HG03457 (cell line): ENCODE measurements at regions not wholly inside any gene's neighbourhood (a gene's known extent, or its start where the extent isn't known, plus 50 kb on each side); places are given as distances from the start of the nearest gene placed in this dataset.
"Not testable (repeated sequence)": the region's sequence is repeated elsewhere in the genome, so short reads cannot be mapped to it uniquely, and the experiment has no call there.

Source experiments
- ATAC-seq: cut with Tn5 transposase; IDR thresholded peaks from one replicate; pipeline ENCODE4 v1.9.1; 2021; ENCODE audit warnings: moderate number of reproducible peaks; ENCODE audit not compliant: unreplicated experiment

- ATAC-seq, result no peak
Measured at GRCh38 chr2:76178610-76179009, 467.9 kb upstream of the GCFC2 start.

DNA sequence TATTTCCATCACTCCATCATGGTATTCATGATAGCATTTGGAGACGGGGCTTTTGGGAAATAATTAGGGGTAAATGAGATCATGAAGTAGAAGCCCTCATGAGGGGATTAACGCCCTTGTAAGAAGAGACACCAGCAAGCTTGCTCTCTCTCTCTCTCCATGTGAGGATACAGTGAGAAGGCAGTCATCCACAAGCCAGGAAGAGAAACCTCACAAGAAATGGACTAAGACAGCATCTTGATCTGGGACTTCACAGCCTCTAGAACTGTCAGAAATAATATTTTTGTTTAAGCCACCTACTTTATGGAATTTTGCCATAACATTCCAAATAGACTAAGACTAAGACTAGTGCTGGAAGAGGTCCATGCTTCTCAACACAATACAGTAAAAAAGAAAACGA is 464.6 kb upstream of the GCFC2 start:
- ATAC-seq, result no peak

GRCh38 chr2:76174505-76174904 is 463.8 kb upstream of the GCFC2 start:
- no peak for ATAC-seq

DNA sequence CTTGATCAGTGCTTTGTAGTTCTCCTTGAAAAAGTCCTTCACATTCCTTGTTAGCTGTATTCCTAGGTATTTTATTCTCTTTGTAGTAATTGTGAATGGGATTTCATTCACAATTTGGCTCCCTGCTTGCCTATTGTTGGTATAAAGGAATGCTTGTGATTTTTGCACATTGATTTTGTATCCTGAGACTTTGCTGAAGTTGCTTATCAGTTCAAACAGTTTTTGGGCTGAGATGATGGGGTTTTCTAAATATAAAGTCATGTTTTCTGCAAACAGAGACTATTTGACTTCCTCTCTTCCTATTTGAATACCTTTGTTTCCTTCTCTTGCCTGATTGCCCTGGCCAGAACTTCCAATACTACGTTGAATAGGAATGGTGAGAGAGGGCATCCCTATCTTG is 462.5 kb upstream of the GCFC2 start:
- ATAC-seq, result not testable (repeated sequence)

GRCh38 chr2:76172154-76172595 is 461.5 kb upstream of the GCFC2 start:
- ATAC-seq, result not testable (repeated sequence)

DNA sequence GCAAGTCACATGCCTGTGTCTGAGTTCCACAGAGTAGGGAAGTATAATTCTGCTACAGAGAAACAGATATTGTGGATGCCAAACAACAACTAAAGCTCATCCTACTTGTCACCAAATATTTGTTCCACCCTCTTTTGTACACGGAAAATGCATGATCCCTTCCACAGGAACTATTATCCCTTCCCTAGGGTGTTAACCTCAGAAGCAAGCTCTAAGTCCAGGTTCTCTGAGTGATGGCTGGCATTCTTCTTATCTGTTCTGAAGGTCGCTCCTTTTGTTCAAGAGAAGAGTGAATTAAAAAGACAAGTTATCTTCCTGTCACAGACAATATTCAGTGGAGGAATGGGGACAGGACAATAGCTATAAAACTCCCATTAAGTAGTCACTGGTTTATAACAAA is 460.1 kb upstream of the GCFC2 start:
- no peak for ATAC-seq

GRCh38 chr2:76170009-76170384 is 459.3 kb upstream of the GCFC2 start:
- ATAC-seq, result no peak

DNA sequence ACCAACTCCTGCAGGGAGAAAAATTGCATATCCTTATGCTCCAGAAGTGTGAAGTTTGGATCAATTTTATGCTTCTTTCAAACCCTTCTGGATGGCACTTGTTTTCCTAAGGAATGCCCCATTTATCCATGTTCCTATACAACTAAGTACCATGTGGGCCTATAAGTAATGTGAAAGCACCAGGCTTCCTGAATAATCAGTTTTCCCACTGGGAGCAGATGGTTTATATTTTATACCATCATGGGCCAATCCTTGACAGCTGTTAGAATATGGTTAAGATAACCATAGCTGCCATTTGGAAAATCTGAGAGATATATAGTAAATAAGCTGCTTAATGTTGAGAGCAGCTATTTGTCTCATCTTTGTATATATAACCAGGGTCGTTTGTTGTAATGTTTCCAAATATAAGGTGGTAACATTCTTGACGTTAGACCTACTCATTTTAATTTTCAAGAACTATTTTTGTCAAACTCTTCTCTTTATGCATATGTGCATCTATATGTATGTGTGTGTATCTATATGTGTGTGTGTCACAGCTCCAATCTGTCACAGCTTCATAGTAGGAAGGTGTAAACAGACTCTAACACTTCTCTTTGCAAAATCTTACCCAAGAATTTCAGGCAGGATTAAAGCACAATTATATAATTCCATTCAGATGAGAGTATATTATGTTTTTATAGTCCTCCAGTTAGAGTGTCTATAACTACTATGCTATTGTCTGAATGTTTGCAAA is 458.7 kb upstream of the GCFC2 start:
- no peak for ATAC-seq

DNA sequence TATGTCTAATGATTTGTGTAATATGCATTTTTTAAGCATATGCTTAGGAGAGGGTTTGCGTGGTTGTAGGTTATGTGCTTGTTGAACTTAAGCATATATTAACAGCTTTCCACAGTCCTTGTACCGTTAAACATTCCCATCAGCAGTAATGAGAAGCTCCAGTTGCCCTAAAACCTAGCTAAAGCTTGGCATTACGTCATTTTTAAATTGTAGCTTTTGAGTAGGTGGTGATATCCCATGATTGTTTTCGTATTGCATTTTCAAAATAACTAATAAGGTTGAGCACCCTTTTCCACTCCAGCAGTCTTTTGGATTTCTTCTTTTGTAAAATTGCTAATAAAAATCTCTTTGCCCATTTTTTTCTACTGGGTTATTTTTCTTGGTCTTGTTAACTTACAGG is 453.1 kb upstream of the GCFC2 start:
- ATAC-seq, result no peak

GRCh38 chr2:76160670-76161069 is 450.0 kb upstream of the GCFC2 start:
- ATAC-seq, result no peak

GRCh38 chr2:76159042-76159648 is 448.4 kb upstream of the GCFC2 start:
- ATAC-seq, result no peak

DNA sequence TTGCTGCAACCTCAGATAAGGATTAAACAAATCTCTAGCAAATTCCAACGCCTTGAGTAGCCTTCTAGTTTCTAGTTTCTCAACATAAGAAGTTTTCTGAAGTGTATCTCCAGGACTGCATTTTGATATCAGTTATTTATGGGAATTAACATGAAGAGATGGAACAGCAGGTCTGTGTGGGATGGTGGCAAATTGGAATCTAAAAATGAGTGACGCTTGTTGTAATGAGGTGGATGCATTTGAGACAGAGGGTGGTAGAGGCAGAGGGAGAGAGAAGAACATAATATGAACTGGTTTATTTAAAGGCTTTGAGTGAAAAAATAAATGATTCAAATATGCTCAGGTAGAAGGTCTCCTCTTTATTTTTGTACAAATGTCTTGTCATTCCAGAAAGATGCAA is 446.8 kb upstream of the GCFC2 start:
- no peak for ATAC-seq

GRCh38 chr2:76154981-76155380 is 444.3 kb upstream of the GCFC2 start:
- ATAC-seq, result no peak

DNA sequence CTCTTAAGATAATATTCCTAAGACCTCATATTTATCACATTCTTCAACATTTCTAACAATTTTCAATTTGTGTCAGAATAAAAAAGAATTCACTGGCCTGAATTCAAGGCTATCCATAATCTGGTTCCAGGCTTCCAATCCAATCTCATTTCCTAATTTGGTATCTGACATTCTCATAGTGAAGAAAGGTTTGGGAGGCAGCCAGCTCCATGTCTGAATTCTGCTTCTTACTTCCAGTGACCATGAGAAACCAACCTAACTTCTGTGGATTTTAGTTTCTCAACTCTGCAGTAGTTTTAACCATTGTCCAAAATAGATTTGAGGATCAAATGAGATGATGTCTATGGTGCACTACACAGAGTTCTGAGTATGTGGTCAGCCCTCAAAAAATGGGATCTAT is 439.1 kb upstream of the GCFC2 start:
- ATAC-seq, result no peak

- not testable (repeated sequence) for ATAC-seq
Measured at GRCh38 chr2:76139303-76139702, 428.6 kb upstream of the GCFC2 start.

GRCh38 chr2:76128622-76129021 is 417.9 kb upstream of the GCFC2 start:
- no peak for ATAC-seq

GRCh38 chr2:76120176-76120575 is 409.5 kb upstream of the GCFC2 start:
- no peak for ATAC-seq

- no peak for ATAC-seq
Measured at GRCh38 chr2:76089683-76090082, 379.0 kb upstream of the GCFC2 start.

GRCh38 chr2:76083248-76083647 is 372.5 kb upstream of the GCFC2 start:
- no peak for ATAC-seq

GRCh38 chr2:76082509-76082908 is 371.8 kb upstream of the GCFC2 start:
- no peak for ATAC-seq

GRCh38 chr2:76080154-76080553 is 369.4 kb upstream of the GCFC2 start:
- ATAC-seq, result no peak

DNA sequence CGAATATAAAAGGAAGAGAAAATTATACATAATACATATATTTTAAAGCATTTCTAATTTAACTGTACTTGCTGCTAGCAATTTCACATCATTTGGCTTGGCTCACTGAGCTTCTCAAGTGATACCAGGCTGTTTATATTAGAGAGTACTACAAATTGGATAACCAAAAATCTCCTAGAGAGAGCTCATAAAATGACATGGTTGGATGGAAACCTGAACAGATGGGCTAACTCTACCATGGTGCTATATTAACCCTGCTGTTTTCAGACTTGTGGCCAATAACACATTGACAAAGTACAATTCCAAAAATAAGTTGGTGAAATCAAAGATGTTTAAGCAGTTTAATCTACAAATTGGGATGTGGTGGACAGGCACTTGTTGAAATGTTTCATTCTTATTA is 364.4 kb upstream of the GCFC2 start:
- ATAC-seq, result no peak
